H1 (cell line): ENCODE measurements at regions not wholly inside any gene's neighbourhood (a gene's known extent, or its start where the extent isn't known, plus 50 kb on each side); places are given as distances from the start of the nearest gene placed in this dataset.

ENCODE experiments used
- CTCF ChIA-PET: fragments of 300-600 bp; sonication (Branson Sonifier 250); formaldehyde crosslinking; loops from one replicate; lab custom pipeline; 2021; ENCODE audit not compliant: partially characterized antibody; lab: Charles Lee
- POLR2A ChIA-PET: fragments of 300-600 bp; sonication (Branson Sonifier 250); formaldehyde crosslinking; loops from one replicate; lab custom pipeline; 2021; ENCODE audit warnings: inconsistent platforms; ENCODE audit not compliant: partially characterized antibody; lab: Charles Lee
- DNase-seq, 2 experiments: peaks; one replicate each; pipeline versions ENCODE4 v3.0.0 to v3.0.0-alpha.2; 2010 to 2022; ENCODE audit warnings: low spot score in 2 of 2, low read depth in 1 of 2, mixed read lengths in 1 of 2
- FAIRE-seq: peaks from 2 replicates; lab custom pipeline; 2011; peaks lifted over from hg19 to GRCh38; lab: Jason Lieb, UNC
- H2AFZ ChIP-seq: 2 replicates; pipeline ENCODE4 v1.8.1; 2012; ENCODE audit warnings: low read length, inconsistent platforms
- H2AK5ac ChIP-seq: 2 replicates; pipeline ENCODE4 v1.6.1; 2013; ENCODE audit warnings: low read depth, low read length
- H2BK120ac ChIP-seq: replicated peaks from 2 replicates; pipeline ENCODE3; 2013; ENCODE audit warnings: low read depth, low read length, inconsistent platforms
- H2BK12ac ChIP-seq: 2 replicates; pipeline ENCODE4 v1.6.1; 2013; ENCODE audit warnings: low read depth, low read length
- H2BK15ac ChIP-seq: 2 replicates; pipeline ENCODE4 v1.6.1; 2013; ENCODE audit warnings: low read length
- H2BK20ac ChIP-seq: 2 replicates; pipeline ENCODE4 v1.6.1; 2013; ENCODE audit warnings: low read length
- H2BK5ac ChIP-seq: 2 replicates; pipeline ENCODE4 v1.6.1; 2013; ENCODE audit warnings: low read depth, low read length
- H3K14ac ChIP-seq: 2 replicates; pipeline ENCODE4 v1.6.1; 2013; ENCODE audit warnings: inconsistent platforms; ENCODE audit not compliant: insufficient read length
- H3K18ac ChIP-seq: 2 replicates; pipeline ENCODE4 v1.6.1; 2013; ENCODE audit warnings: low read length; ENCODE audit errors: extremely low read depth
- H3K23ac ChIP-seq: 2 replicates; pipeline ENCODE4 v1.6.1; 2013; ENCODE audit warnings: inconsistent platforms; ENCODE audit not compliant: insufficient read length
- H3K23me2 ChIP-seq: 2 replicates; pipeline ENCODE4 v1.6.1; 2013; ENCODE audit warnings: low read depth, low read length
- H3K27ac ChIP-seq: 2 replicates; pipeline ENCODE4 v1.6.1; 2011; ENCODE audit warnings: low read depth, low read length, inconsistent platforms
- H3K27me3 ChIP-seq, 4 experiments: replicated peaks in 1 of 4; 1 replicate in 1 of 4; 2 replicates in 3 of 4; pipeline versions ENCODE4 v1.6.1 to v1.8.1; 2011 to 2013; ENCODE audit warnings: low read length in 3 of 4, mild to moderate bottlenecking in 3 of 4, inconsistent platforms in 2 of 4, mixed read lengths in 2 of 4, moderate library complexity in 1 of 4; ENCODE audit not compliant: control insufficient read depth in 3 of 4, insufficient read depth in 3 of 4; ENCODE audit errors: extremely low read depth in 1 of 4
- H3K36me3 ChIP-seq, 4 experiments: 2 replicates each; pipeline versions ENCODE4 v1.6.1 to v1.8.1; 2011 to 2013; ENCODE audit warnings: mild to moderate bottlenecking in 4 of 4, low read length in 3 of 4, moderate library complexity in 2 of 4, control low read depth in 1 of 4, inconsistent platforms in 1 of 4; ENCODE audit not compliant: insufficient read depth in 4 of 4, control insufficient read depth in 2 of 4
- H3K4ac ChIP-seq: replicated peaks from 2 replicates; pipeline ENCODE3; 2013; ENCODE audit warnings: low read length, low read depth, mixed read lengths, inconsistent platforms; ENCODE audit not compliant: insufficient read length
- H3K4me1 ChIP-seq, 4 experiments: replicated peaks in 1 of 4; 1 replicate in 1 of 4; 2 replicates in 3 of 4; pipeline versions ENCODE4 v1.6.1 to v1.8.1; 2011 to 2013; ENCODE audit warnings: low read length in 3 of 4, inconsistent platforms in 2 of 4, mixed read lengths in 1 of 4; ENCODE audit not compliant: insufficient read depth in 4 of 4, control insufficient read depth in 3 of 4
- H3K4me2 ChIP-seq, 2 experiments: 2 replicates each; pipeline versions ENCODE4 v1.6.1 to v1.8.1; 2011 to 2013; ENCODE audit warnings: low read depth in 2 of 2, low read length in 2 of 2, control low read depth in 1 of 2, inconsistent platforms in 1 of 2, mild to moderate bottlenecking in 1 of 2; ENCODE audit not compliant: insufficient read depth in 1 of 2
- H3K4me3 ChIP-seq, 4 experiments: fragments of 200-600, 300-600 bp in 1 of 4; sonication (generic), shearing (Covaris generic), sonication (Bioruptor Twin) in 1 of 4; 2 replicates each; pipeline versions ENCODE4 v1.5.1 to v1.8.1; 2011 to 2016; ENCODE audit warnings: low read length in 4 of 4, low read depth in 3 of 4, control low read depth in 2 of 4, inconsistent platforms in 2 of 4, mild to moderate bottlenecking in 2 of 4, mixed read lengths in 1 of 4, moderate library complexity in 1 of 4; ENCODE audit not compliant: insufficient read depth in 2 of 4; ENCODE audit errors: extremely low read depth in 1 of 4
- H3K56ac ChIP-seq: replicated peaks from 2 replicates; pipeline ENCODE3; 2013; ENCODE audit warnings: low read depth, mild to moderate bottlenecking, mixed read lengths, low read length, inconsistent platforms; ENCODE audit not compliant: insufficient read length
- H3K79me1 ChIP-seq: 2 replicates; pipeline ENCODE4 v1.6.1; 2013; ENCODE audit warnings: low read depth, low read length, control low read depth
- H3K79me2 ChIP-seq, 2 experiments: 2 replicates each; pipeline versions ENCODE4 v1.6.1 to v1.8.1; 2012 to 2013; ENCODE audit warnings: low read length in 2 of 2, mild to moderate bottlenecking in 2 of 2, inconsistent platforms in 1 of 2; ENCODE audit not compliant: insufficient read depth in 2 of 2, control insufficient read depth in 1 of 2
- H3K9ac ChIP-seq, 4 experiments: replicated peaks in 1 of 4; 1 replicate in 1 of 4; 2 replicates in 3 of 4; pipeline versions ENCODE4 v1.6.1 to v1.8.1; 2011 to 2013; ENCODE audit warnings: low read depth in 3 of 4, low read length in 3 of 4, control low read depth in 2 of 4, mild to moderate bottlenecking in 2 of 4, moderate library complexity in 2 of 4, inconsistent platforms in 1 of 4; ENCODE audit errors: extremely low read depth in 1 of 4
- H3K9me3 ChIP-seq, 2 experiments: 2 replicates each; pipeline versions ENCODE4 v1.6.1 to v1.8.1; 2012 to 2013; ENCODE audit warnings: mild to moderate bottlenecking in 2 of 2, moderate library complexity in 2 of 2, control low read depth in 1 of 2, inconsistent platforms in 1 of 2, low read depth in 1 of 2, low read length in 1 of 2, mixed read lengths in 1 of 2; ENCODE audit not compliant: insufficient read depth in 2 of 2
- H4K20me1 ChIP-seq, 2 experiments: replicated peaks in 1 of 2; 2 replicates each; pipeline versions ENCODE3 to v1.8.1; 2011 to 2013; ENCODE audit warnings: inconsistent platforms in 2 of 2, low read length in 2 of 2, mild to moderate bottlenecking in 1 of 2; ENCODE audit not compliant: insufficient read depth in 2 of 2, control insufficient read depth in 1 of 2
- H4K5ac ChIP-seq: 2 replicates; pipeline ENCODE4 v1.6.1; 2013; ENCODE audit warnings: low read length, low read depth, mixed read lengths, inconsistent platforms; ENCODE audit not compliant: insufficient read length
- H4K8ac ChIP-seq: 2 replicates; pipeline ENCODE4 v1.8.0; 2013; ENCODE audit warnings: mild to moderate bottlenecking, moderate library complexity, low read length, inconsistent platforms; ENCODE audit not compliant: insufficient read depth; ENCODE audit errors: extremely low read depth
- H4K91ac ChIP-seq: replicated peaks from 2 replicates; pipeline ENCODE3; 2013; ENCODE audit warnings: low read length, mixed read lengths, inconsistent platforms; ENCODE audit not compliant: insufficient read length
- CTBP2 ChIP-seq: IDR thresholded peaks from 2 replicates; pipeline ENCODE4 v1.7.0; 2011; ENCODE audit warnings: borderline replicate concordance, mild to moderate bottlenecking, moderate library complexity, mixed read lengths, low read length; ENCODE audit not compliant: insufficient read depth, insufficient read length
- GABPA ChIP-seq: IDR thresholded peaks from 2 replicates; pipeline ENCODE4 v1.6.1; 2011; ENCODE audit warnings: mild to moderate bottlenecking, low read length, moderate library complexity, borderline replicate concordance; ENCODE audit not compliant: insufficient read depth
- HDAC2 ChIP-seq, 2 experiments: fragments of 300-600 bp in 1 of 2; sonication (generic) in 1 of 2; IDR thresholded peaks; 2 replicates each; pipeline ENCODE4 v1.6.1; 2011 to 2012; ENCODE audit warnings: low read depth in 2 of 2, low read length in 2 of 2, mild to moderate bottlenecking in 2 of 2, moderate library complexity in 2 of 2, borderline replicate concordance in 1 of 2, inconsistent platforms in 1 of 2
- HDAC6 ChIP-seq: IDR thresholded peaks from one replicate; pipeline ENCODE4 v1.7.1; 2012; ENCODE audit warnings: low read depth, mild to moderate bottlenecking, inconsistent platforms, low read length, moderate library complexity
- KDM4A ChIP-seq: IDR thresholded peaks from one replicate; pipeline ENCODE4 v1.7.1; 2012; ENCODE audit warnings: low read depth, mild to moderate bottlenecking, moderate library complexity, low read length, inconsistent platforms; ENCODE audit not compliant: severe bottlenecking
- POLR2A ChIP-seq, 2 experiments: IDR thresholded peaks; 1 replicate in 1 of 2; 2 replicates in 1 of 2; pipeline ENCODE4 v1.6.1; 2011; ENCODE audit warnings: low read depth in 2 of 2, low read length in 2 of 2, mild to moderate bottlenecking in 2 of 2; ENCODE audit errors: control extremely low read depth in 1 of 2
- POLR2AphosphoS5 ChIP-seq: IDR thresholded peaks from 2 replicates; pipeline ENCODE4 v1.6.1; 2011; ENCODE audit warnings: low read depth, low read length
- SP2 ChIP-seq: IDR thresholded peaks from 2 replicates; pipeline ENCODE4 v1.6.1; 2012; ENCODE audit warnings: mild to moderate bottlenecking, low read length, inconsistent platforms
- SRF ChIP-seq: IDR thresholded peaks from 2 replicates; pipeline ENCODE4 v1.6.1; 2011; ENCODE audit warnings: mild to moderate bottlenecking, low read depth, low read length, moderate library complexity
- TAF7 ChIP-seq: optimal IDR thresholded peaks from 2 replicates; pipeline ENCODE3; 2011; ENCODE audit warnings: low read depth, mild to moderate bottlenecking, inconsistent platforms, low read length, moderate library complexity, borderline replicate concordance
- TCF12 ChIP-seq: IDR thresholded peaks from 2 replicates; pipeline ENCODE4 v1.6.1; 2011; ENCODE audit warnings: low read depth, mild to moderate bottlenecking, low read length
- ZNF274 ChIP-seq: IDR thresholded peaks from 2 replicates; pipeline ENCODE4 v1.7.0; 2012; ENCODE audit warnings: low read length, borderline replicate concordance; ENCODE audit errors: extremely low read depth

DNA sequence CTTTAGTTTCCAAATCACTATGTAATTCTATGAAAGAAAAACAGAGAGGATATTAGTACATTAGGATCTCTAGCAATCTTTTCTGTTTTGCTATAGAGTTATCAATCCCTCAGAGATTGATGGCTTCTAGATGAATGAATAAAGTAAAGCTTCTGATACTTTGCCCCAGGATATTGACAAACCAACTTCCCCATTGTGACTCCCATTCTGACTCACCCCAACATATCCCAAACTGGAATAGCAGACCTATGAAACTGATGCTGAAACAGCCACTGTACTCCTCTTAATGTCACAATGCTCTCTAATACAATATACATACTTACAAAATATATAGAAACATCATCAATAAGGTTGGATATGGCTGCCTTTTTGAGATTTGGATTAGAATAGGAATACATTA, 442.1 kb upstream of the NR5A2 start:
- Histone ChIP-seq H3K27ac (no peak overlapping the region), H3K23me2 (no peaks in the 10 kb centered on the region), H3K4me2 (no peak overlapping the region), H2BK20ac (no peak overlapping the region), H3K79me1 (no peaks in the 10 kb centered on the region), H4K91ac (no peak overlapping the region), H3K14ac (no peak overlapping the region), H3K9ac (no peak overlapping the region), H3K4me1 (no peaks in the 10 kb centered on the region), H2AFZ (no peak overlapping the region), H3K36me3 (no peaks in the 10 kb centered on the region), H4K20me1 (no peaks in the 10 kb centered on the region), H3K4ac (no peak overlapping the region), H3K4me3 (no peak overlapping the region), H4K5ac (no peak overlapping the region), H4K8ac (no peak overlapping the region), H3K27me3 (no peaks in the 10 kb centered on the region), H3K23ac (no peak overlapping the region), H2BK15ac (no peak overlapping the region), H2BK120ac (no peak overlapping the region), H3K9me3 (no peaks in the 10 kb centered on the region), H2AK5ac (no peak overlapping the region), H2BK12ac (no peak overlapping the region), H3K79me2 (no peaks in the 10 kb centered on the region), H3K18ac (no peak overlapping the region), H2BK5ac (no peak overlapping the region), H3K56ac (no peak overlapping the region)
- DNase-seq (no peak), FAIRE-seq (no peak)
- TF ChIP-seq HDAC2 (IDR thresholded peaks at IDR 0.05; ENCODE audit: borderline replicate concordance in 1 of 2, low read depth in 2 of 2, low read length in 2 of 2) (no peak), TCF12 (no peak), POLR2AphosphoS5 (no peak), CTBP2 (no peak), POLR2A (IDR thresholded peaks at IDR 0.05; ENCODE audit: control extremely low read depth in 1 of 2, low read depth in 2 of 2, low read length in 2 of 2) (no peak), SRF (no peak), GABPA (no peak), HDAC6 (no peak), ZNF274 (no peak), TAF7 (no peak), SP2 (no peak), KDM4A (no peak)
- CTCF ChIA-PET, result interaction anchor here (0.6 kb wide), 1 partner anchor 29 kb away, joined by 3 read pairs; no protein-coding TSS in a partner anchor
- POLR2A ChIA-PET, result interaction anchor here (0.7 kb wide), 1 partner anchor 618 kb away, joined by 3 read pairs; no protein-coding TSS in a partner anchor
